GM21786 (cell line): ENCODE measurements at regions not wholly inside any gene's neighbourhood (a gene's known extent, or its start where the extent isn't known, plus 50 kb on each side); places are given as distances from the start of the nearest gene placed in this dataset.

Experiments used
- ATAC-seq: cut with Tn5 transposase; IDR thresholded peaks from one replicate; pipeline ENCODE4 v1.9.1; 2021; ENCODE audit not compliant: unreplicated experiment

DNA sequence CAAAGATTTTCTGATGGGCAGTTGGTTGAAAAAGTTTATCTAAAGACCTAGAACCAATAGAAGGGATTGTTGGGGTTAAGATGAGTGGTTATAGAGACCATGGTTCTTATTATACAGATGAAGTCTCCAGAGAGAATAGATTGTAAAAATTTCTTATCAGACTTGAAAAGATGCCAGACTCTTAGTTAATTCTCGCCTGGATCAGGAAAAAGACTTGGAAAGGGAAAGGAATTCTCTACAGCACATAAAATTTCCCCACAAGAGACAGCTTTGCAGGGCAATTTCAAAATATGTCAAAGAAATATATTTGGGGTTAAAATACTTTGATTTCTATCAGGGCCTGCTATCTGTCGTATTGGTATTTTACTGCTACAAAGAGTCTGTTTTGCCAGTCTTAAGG, 582.6 kb downstream of the UTRN start:
- ATAC-seq: no peak

- ATAC-seq: no peak
Measured at GRCh38 chr6:144870782-144871181, 585.6 kb downstream of the UTRN start.

DNA sequence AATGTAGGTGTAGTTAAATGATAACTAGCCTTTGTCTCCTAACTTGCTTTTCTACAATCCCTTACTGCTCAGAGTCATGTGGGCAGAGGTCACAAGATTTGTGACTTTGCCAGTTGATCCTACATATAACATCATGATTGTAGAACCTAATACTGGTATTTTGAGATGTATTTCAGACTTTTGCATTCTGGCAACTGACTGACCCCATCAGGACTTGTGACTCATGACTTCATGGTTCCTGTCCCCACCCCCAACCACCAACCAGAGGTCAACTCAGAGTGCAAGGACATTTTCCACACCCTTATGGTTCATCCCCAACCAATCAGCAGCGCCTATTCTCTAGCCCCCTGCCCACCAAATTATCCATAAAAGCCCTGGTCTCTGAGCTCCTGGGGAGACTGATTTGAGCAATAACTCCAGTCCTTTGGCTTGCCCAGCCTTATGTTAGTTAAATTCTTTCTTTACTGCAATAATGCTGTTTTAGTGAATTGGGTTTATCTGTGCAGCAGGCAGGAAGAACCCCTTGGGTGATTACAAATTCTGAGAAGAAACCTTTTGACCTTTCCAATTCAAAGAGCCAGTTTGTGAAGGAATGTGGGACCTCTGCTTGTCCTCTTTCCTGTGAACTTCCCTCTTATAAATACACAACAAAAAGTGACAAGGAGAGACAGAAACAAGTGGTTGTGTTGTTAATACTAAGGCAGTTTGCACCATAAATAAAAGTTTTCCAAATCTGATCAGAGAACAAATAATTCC, 588.7 kb downstream of the UTRN start:
- no peak for ATAC-seq

GRCh38 chr6:144876689-144877088, 591.6 kb downstream of the UTRN start:
- ATAC-seq: no peak

- no peak for ATAC-seq
Measured at GRCh38 chr6:144877118-144877517, 592.0 kb downstream of the UTRN start.

GRCh38 chr6:144878577-144878976, 593.4 kb downstream of the UTRN start:
- ATAC-seq: no peak

DNA sequence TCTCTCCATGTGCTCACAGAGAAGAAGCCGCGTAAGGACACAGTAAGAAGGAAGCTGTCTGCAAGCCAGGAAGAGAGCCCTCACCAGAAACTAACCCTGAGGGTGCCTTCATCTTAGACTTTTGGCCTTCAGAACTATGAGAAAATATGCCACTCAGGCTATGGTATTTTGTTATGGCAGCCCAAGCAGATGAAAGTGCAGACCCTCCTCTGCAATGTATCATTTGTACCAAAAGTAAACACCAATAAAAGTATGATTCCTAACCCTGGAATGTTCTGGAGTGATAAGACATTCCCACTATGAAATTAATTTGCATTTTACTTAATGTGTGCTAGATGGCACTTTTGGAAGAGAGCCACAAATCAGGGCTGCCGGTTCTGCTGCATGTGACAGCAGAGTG, 594.3 kb downstream of the UTRN start:
- ATAC-seq: no peak

- no peak for ATAC-seq
Measured at GRCh38 chr6:144882425-144882824, 597.3 kb downstream of the UTRN start.

DNA sequence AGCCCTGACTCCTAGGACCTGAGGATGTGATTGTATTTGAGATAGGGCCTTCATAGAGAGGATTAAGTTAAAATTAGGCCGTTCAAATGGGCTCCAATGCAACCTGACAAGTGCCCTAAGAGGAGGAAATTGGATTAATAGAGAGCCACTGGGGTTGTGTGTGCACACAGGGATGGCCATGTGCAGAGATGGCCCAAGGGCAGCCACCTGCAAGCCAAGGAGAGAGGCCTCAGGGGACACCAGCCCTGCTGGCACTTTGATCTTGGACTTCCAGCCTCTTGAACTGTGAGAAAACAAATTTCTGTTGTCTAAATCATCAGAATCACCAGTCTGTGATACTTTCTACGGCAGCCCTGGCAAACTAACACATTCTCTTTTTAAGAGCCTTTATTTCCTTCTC, 598.8 kb downstream of the UTRN start:
- no peak for ATAC-seq

DNA sequence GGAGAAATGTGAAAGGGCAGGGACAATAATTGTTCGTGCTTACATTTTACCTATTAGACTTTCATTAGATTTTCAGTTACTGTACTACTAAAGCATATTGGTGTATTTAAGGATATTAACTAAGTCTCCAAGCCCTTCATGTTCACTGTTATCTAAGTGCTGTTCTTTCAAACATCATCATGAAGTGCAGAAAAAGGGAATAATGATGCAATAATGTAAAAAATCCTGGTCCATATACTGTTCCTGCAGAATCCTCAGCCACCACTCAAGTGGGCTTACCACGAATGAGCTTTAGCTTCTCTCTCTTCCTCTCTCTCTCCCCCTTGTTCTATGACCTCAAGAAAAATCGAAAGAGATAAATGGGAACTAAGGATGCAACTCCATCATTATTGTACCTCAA, 600.7 kb downstream of the UTRN start:
- ATAC-seq: no peak

GRCh38 chr6:144886682-144887081, 601.5 kb downstream of the UTRN start:
- ATAC-seq: no peak

GRCh38 chr6:144888621-144889020, 603.5 kb downstream of the UTRN start:
- no peak for ATAC-seq

DNA sequence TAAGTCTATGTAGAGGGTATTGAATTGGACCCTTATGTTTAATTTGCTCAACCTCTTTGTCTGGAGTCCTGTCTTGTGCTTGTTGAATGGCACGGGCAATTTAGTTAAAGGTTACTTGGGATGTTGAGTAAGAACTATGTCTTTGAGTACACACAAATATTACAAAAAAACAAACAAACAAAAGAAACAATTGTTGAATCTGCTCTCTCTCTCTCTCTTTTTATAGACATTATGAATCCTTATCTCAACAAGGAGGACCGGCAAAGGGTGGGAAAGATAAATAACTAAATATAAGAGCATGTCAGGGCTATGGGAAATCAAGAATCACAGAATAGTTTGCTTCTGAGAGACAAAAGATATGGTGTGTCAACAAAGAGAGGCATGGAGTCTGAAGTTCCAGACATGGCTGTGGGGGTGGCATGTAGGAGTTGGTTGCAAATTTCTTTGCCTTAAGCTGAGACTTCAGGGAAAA, 608.6 kb downstream of the UTRN start:
- no peak for ATAC-seq

DNA sequence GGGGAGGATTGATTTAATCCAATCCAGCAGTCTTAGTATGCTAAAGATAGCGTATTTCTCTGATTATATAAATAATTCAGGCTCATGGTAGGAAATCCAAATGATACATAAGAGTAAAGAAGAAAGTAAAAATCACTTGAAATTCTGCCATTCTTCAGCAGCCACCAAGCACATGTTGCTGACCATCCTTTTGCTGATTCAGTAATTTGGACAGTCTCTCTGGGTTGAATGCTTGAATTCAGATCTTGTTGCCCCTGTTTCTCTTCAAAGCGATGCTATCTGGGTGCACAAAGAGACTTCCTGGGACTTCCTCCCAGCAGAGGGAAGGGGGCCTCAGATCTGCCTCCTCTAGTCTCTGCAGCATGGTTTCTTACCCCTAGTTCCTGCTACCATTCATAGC, 609.1 kb downstream of the UTRN start:
- ATAC-seq: no peak

DNA sequence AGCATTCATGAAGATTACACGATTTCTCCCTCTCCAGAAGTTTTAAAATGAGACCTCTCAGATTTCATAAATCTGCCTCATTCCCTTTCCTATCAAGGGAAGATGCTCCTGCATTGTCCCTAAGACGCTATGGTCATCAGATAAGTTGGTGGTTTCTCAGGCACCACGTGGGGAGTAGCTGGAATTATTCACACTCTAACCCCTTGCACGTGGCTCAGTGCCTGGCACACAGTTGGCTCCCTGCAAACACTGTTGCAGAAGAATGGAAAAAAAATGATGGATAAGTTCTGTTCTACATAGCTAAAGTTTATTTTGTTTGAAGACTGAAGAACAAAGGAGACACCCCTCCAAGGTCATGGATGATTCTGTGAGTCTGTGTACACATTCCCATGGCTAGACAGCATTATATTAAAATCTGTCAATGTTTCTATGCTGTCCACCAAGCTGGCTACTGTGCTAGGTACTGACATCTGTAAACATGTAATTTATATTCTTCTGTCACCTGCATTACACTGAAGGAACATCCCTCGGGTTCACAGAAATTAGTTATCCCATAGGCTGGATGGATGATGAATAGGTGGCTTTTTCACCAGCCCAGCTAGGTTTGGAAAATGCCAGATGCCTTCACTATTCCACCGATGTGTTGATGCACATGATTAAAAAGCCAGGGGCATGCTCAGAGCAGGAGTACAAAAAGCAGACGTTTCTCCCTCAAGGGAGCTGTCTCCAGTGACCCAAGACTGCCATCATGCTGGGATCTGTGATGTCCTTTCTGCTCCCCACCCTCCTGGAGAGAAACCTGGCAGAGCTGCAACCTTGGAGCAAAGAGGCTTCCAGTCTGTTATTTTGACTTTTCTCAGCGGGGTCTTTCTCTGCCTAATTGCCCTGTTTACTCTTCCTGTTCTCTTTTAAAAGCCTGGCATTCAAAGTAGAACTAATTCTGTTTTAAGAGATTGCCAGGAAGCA, 610.5 kb downstream of the UTRN start:
- ATAC-seq: no peak

DNA sequence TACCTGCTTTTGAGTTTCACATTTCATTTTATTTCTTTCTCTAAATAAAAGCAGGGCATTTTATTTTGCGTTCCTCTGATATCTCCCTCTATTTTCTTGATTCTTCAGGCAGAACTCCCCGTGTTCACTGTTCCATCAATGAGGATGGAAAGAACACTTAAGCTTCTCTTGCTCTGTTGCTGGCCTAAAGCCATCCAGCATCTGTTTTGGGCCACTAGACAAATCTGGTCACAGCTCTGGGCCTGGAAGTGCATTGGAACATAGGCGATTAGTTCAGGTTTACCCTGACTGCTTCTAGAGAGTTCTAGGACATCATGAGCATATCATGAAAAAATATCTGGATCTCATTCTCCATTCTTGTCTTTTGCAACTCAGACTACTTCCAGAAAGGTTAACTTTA, 611.2 kb downstream of the UTRN start:
- ATAC-seq: no peak

DNA sequence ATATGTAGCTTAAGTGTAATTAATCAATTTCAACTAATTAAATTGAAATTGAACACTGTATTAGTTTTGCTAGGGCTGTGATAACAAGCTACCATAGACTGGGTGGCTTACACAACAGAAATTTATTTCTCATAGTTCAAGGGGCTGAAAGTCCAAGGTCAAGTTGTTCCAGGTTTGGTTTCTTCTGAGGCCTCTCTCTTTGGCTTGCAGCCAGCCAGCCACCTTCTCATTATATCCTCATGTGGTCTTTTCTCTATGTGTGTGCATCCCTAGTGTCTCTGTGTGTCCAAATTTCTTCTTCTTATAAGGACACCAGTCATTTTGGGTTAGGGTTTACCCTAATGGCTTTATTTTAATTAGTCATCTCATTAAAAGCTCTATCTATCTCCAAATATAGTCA, 611.7 kb downstream of the UTRN start:
- no peak for ATAC-seq

DNA sequence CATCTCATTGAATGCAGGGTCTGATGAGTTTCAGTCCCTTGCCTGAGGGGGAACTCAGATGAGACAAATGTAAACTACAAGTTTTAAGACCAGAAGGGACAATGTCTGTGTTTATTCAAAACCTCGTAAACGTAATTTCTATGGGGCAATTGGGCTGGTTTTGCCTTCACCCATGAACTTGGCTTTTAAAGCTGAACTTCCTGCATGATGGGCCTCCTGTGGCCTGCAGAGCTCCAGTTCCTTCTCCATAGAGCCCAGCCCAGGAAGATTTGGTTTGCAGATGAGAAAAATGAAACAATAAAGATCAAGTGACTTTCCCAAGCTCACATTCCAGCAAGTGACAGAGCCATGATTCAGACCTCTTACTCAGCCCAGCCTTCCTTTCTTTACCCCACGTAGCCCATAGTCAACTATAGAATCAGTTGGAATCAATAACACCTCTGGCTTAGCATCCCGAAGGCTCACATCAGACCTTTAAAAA, 612.3 kb downstream of the UTRN start:
- no peak for ATAC-seq

DNA sequence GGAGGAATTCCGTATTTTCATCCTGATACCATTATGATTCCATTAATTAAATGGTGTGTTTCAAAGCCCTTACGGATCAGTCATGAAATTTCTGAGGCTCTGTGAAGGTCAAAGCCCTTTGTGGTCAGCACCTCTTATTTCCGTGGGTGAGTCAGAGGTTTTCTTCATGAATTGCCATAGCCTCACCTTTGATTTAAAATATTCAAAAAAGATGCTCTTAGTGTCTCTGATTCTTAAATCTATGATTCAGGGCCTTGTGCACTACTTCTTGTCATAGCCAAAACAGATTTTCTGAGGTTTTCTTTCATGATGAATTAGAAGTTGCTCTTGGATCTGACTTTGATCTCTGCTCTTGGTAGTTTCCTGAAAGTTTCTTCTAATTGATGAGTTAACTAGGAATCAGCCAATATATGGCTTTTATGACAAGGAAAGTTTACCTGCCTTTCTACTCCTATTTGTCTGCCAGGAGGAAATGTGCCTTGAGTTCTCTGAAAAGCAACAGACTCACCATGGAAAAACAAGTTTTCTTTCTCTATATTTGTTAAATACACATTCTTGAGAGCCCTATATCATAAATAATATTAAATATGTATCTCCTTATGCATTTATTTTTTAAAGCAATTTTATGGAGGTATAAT, 613.0 kb downstream of the UTRN start:
- ATAC-seq: no peak

- no peak for ATAC-seq
Measured at GRCh38 chr6:144898741-144899140, 613.6 kb downstream of the UTRN start.

GRCh38 chr6:144899161-144899560, 614.0 kb downstream of the UTRN start:
- ATAC-seq: no peak
